ENCODE measurements at regions not wholly inside any gene's neighbourhood (a gene's known extent, or its start where the extent isn't known, plus 50 kb on each side); places are given as distances from the start of the nearest gene placed in this dataset.

DNA sequence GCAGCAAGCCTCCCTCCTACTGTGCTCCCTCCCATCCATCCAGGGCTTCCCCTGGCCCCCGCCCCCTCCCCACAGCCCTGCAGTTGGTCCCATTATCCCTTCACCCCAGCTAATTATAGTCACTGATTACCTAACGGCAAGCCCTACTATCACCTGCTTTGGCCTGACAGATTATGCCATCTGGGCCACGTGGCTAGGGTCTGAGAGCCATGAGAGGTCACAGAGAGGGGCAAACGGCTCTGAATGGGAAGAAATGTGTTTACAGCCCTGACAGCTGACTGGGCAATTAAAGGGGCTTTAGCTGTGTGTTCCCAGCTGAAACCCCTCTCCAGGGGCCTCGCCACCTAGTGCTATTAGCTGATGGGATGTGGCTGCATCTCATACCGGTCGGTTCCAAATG, 134.4 kb upstream of the CPEB2 start:
- no peak for TF ChIP-seq CTCF (IDR thresholded peaks at IDR 0.05; ENCODE audit: extremely low read depth, missing control alignments)
- DNase-seq (ENCODE audit: low spot score): no peak

DNA sequence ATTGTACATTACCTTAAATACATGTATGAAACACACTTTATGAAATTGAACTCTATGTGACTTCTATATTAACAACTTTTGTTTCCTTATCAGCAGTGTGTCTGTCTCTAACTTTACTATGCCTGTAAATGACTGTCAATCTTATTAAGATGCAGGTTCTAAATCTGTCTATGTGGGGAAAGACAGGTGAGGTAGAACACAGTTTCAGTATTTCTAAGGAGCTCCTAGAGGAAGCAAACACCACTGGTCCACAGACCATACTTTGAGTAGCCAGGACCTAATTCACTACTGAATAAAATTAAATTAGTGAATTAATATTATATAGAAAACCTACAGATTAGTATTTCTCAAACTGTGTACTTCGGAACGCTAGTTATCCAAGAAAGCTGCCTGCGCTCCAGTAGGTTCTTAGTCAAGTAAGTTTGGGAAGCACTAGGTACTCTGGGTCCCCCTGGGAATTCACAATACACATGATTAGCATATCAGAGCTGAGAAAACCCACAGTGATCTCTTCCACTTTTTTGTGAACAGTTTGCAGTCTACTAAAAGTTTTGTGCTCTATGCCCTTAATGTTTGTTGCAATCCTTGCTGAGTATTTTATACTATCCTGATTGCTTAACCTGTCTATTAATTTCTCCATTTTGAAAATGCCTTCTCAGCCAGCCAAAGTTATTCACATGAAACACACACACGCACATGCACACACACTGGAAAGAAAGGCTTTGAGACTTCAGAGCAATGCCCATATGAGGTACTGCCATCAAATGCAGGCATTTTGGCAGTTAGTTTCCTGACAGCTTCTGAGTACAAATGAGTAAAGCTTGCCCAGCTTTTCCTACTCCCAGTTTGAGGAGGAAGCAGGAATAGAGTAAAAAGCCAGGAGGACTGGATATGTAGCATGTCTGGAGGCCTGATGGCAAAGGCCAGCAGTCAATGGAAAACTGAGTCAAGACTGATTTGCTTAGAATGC, 133.6 kb upstream of the CPEB2 start:
- DNase-seq (ENCODE audit: low spot score): no peak
- TF ChIP-seq CTCF (IDR thresholded peaks at IDR 0.05; ENCODE audit: extremely low read depth, missing control alignments): no peak

DNA sequence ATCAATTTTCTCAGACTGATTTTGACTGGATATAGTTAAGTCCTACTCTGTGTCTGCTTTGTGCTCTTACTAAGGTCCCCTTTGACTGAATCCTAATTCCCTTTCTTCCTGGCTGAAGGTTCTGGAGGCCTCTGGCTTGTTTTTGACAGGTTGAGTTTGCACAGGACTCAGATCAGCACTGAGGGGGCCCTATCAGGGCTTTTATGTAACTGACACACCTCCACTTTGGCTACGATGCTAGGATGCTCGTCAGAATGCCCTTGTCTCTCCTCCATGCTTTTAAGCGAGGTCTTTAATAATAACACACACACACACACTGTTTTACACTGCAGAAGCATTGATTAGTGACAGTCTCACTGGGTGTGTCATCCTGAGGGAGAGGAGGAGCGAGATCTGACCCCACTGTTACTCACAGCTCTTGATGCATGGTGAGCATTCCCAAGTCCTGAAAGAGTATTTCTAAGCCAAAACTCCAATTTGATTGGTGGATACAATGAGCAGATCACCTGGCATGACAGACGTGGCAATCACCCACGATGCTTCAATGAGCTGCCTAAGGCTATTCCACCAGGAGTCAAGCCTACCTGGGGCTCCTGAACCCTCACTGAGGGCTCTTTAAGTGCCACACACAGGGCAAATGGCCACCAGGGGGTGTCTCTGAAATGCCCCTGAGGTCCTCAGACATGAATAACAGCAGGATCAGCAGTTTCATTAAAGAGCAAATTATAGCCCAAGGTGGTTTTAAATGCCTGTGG, 130.4 kb upstream of the CPEB2 start:
- peak; percentile 13 for TF ChIP-seq CTCF (IDR thresholded peaks at IDR 0.05; ENCODE audit: extremely low read depth, missing control alignments)
- no peak for DNase-seq (ENCODE audit: low spot score)

DNA sequence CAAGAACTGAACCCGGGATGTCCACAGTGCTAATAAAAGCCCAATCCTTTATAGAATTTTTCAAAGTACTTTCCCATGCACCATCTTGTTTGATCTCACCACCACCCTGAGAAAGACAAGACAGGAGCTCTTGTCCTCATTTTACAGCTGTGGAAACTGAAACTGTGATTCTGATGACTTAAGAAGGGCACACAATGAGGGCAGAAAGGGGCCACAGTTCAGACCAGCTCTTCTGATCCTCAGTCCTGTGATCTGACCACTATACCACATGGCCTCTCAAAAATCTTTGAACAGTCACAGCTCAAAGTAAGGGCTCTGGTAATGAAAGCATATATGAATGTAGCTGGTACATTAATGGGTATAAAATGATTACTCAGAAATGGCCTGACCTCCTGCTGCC, 127.3 kb upstream of the CPEB2 start:
- no peak for DNase-seq (ENCODE audit: low spot score)
- TF ChIP-seq CTCF (IDR thresholded peaks at IDR 0.05; ENCODE audit: extremely low read depth, missing control alignments): no peak

- DNase-seq (ENCODE audit: low spot score): no peak
- no peak for TF ChIP-seq CTCF (IDR thresholded peaks at IDR 0.05; ENCODE audit: extremely low read depth, missing control alignments)
Observed at GRCh38 chr4:14877246-14878225, 124.7 kb upstream of the CPEB2 start.

DNA sequence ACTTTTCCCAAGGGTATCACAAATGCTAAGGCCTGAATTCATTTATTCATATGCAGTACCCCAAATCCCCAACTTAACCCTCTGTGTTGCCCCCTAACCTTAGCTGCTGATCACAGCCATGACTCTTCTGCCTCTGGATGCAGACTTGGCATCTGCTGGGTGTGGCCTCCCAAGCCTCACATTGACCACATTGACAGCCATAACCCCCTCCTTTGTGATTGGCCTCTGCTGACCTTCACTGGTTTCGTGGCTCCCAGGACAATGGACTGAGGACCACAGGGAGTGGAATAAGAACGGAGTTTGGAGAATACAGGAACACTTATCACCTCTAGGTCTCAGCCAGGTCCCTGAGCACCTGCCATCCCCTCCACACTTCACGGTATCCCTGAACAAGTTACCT, 123.6 kb upstream of the CPEB2 start:
- no peak for TF ChIP-seq CTCF (IDR thresholded peaks at IDR 0.05; ENCODE audit: extremely low read depth, missing control alignments)
- no peak for DNase-seq (ENCODE audit: low spot score)

Measured in GM20000 (cell line).